Choroid plexus epithelial cell (primary cell): ENCODE measurements at regions not wholly inside any gene's neighbourhood (a gene's known extent, or its start where the extent isn't known, plus 50 kb on each side); places are given as distances from the start of the nearest gene placed in this dataset.

Experiments
- DNase-seq: peaks from one replicate; pipeline ENCODE4 v3.0.0-alpha.2; 2010; ENCODE audit warnings: low read depth
- H3K4me3 ChIP-seq: 2 replicates; pipeline ENCODE4 v1.5.1; 2011; ENCODE audit warnings: low read depth, mild to moderate bottlenecking, control low read depth, low read length, moderate library complexity
- CTCF ChIP-seq: conservative IDR thresholded peaks from 2 replicates; pipeline ENCODE4 v1.5.1; 2011; ENCODE audit warnings: low read depth, mild to moderate bottlenecking, control low read depth, inconsistent platforms, low read length, moderate library complexity

GRCh38 chr10:36345807-36346206 is 703.7 kb upstream of the FZD8 start:
- no peak for TF ChIP-seq CTCF
- peak; percentile 44 for DNase-seq
- no peak overlapping the region for H3K4me3 ChIP-seq

GRCh38 chr10:36345175-36345533 is 703.1 kb upstream of the FZD8 start:
- H3K4me3 ChIP-seq = no peak overlapping the region
- no peak for TF ChIP-seq CTCF
- DNase-seq = no peak

- no peak for DNase-seq
- no peak for TF ChIP-seq CTCF
- H3K4me3 ChIP-seq = no peak overlapping the region
Observed at GRCh38 chr10:36344240-36345174, 702.4 kb upstream of the FZD8 start.

- H3K4me3 ChIP-seq = no peak overlapping the region
- TF ChIP-seq CTCF = no peak
- no peak for DNase-seq
Observed at GRCh38 chr10:36342781-36343180, 700.7 kb upstream of the FZD8 start.

- peak; percentile 30 for DNase-seq
- TF ChIP-seq CTCF = no peak
- no peak overlapping the region for H3K4me3 ChIP-seq
Observed at GRCh38 chr10:36341471-36341870, 699.4 kb upstream of the FZD8 start.

- H3K4me3 ChIP-seq = no peak overlapping the region
- peak; percentile 18 for DNase-seq
- no peak for TF ChIP-seq CTCF
Observed at GRCh38 chr10:36336315-36336714, 694.2 kb upstream of the FZD8 start.

- H3K4me3 ChIP-seq = no peak overlapping the region
- no peak for TF ChIP-seq CTCF
- DNase-seq = no peak
Observed at GRCh38 chr10:36333446-36333845, 691.4 kb upstream of the FZD8 start.
